H1 (cell line): ENCODE measurements at regions not wholly inside any gene's neighbourhood (a gene's known extent, or its start where the extent isn't known, plus 50 kb on each side); places are given as distances from the start of the nearest gene placed in this dataset.

ENCODE experiments used
- CTCF ChIA-PET: fragments of 300-600 bp; sonication (Branson Sonifier 250); formaldehyde crosslinking; loops from one replicate; lab custom pipeline; 2021; ENCODE audit not compliant: partially characterized antibody; lab: Charles Lee
- POLR2A ChIA-PET: fragments of 300-600 bp; sonication (Branson Sonifier 250); formaldehyde crosslinking; loops from one replicate; lab custom pipeline; 2021; ENCODE audit warnings: inconsistent platforms; ENCODE audit not compliant: partially characterized antibody; lab: Charles Lee
- DNase-seq, 2 experiments: peaks; one replicate each; pipeline versions ENCODE4 v3.0.0 to v3.0.0-alpha.2; 2010 to 2022; ENCODE audit warnings: low spot score in 2 of 2, low read depth in 1 of 2, mixed read lengths in 1 of 2
- FAIRE-seq: peaks from 2 replicates; lab custom pipeline; 2011; peaks lifted over from hg19 to GRCh38; lab: Jason Lieb, UNC
- H2AFZ ChIP-seq: 2 replicates; pipeline ENCODE4 v1.8.1; 2012; ENCODE audit warnings: low read length, inconsistent platforms
- H2AK5ac ChIP-seq: 2 replicates; pipeline ENCODE4 v1.6.1; 2013; ENCODE audit warnings: low read depth, low read length
- H2BK120ac ChIP-seq: replicated peaks from 2 replicates; pipeline ENCODE3; 2013; ENCODE audit warnings: low read depth, low read length, inconsistent platforms
- H2BK12ac ChIP-seq: 2 replicates; pipeline ENCODE4 v1.6.1; 2013; ENCODE audit warnings: low read depth, low read length
- H2BK15ac ChIP-seq: 2 replicates; pipeline ENCODE4 v1.6.1; 2013; ENCODE audit warnings: low read length
- H2BK20ac ChIP-seq: 2 replicates; pipeline ENCODE4 v1.6.1; 2013; ENCODE audit warnings: low read length
- H2BK5ac ChIP-seq: 2 replicates; pipeline ENCODE4 v1.6.1; 2013; ENCODE audit warnings: low read depth, low read length
- H3K14ac ChIP-seq: 2 replicates; pipeline ENCODE4 v1.6.1; 2013; ENCODE audit warnings: inconsistent platforms; ENCODE audit not compliant: insufficient read length
- H3K18ac ChIP-seq: 2 replicates; pipeline ENCODE4 v1.6.1; 2013; ENCODE audit warnings: low read length; ENCODE audit errors: extremely low read depth
- H3K23ac ChIP-seq: 2 replicates; pipeline ENCODE4 v1.6.1; 2013; ENCODE audit warnings: inconsistent platforms; ENCODE audit not compliant: insufficient read length
- H3K23me2 ChIP-seq: 2 replicates; pipeline ENCODE4 v1.6.1; 2013; ENCODE audit warnings: low read depth, low read length
- H3K27ac ChIP-seq: 2 replicates; pipeline ENCODE4 v1.6.1; 2011; ENCODE audit warnings: low read depth, low read length, inconsistent platforms
- H3K27me3 ChIP-seq, 4 experiments: replicated peaks in 1 of 4; 1 replicate in 1 of 4; 2 replicates in 3 of 4; pipeline versions ENCODE4 v1.6.1 to v1.8.1; 2011 to 2013; ENCODE audit warnings: low read length in 3 of 4, mild to moderate bottlenecking in 3 of 4, inconsistent platforms in 2 of 4, mixed read lengths in 2 of 4, moderate library complexity in 1 of 4; ENCODE audit not compliant: control insufficient read depth in 3 of 4, insufficient read depth in 3 of 4; ENCODE audit errors: extremely low read depth in 1 of 4
- H3K36me3 ChIP-seq, 4 experiments: 2 replicates each; pipeline versions ENCODE4 v1.6.1 to v1.8.1; 2011 to 2013; ENCODE audit warnings: mild to moderate bottlenecking in 4 of 4, low read length in 3 of 4, moderate library complexity in 2 of 4, control low read depth in 1 of 4, inconsistent platforms in 1 of 4; ENCODE audit not compliant: insufficient read depth in 4 of 4, control insufficient read depth in 2 of 4
- H3K4ac ChIP-seq: replicated peaks from 2 replicates; pipeline ENCODE3; 2013; ENCODE audit warnings: low read length, low read depth, mixed read lengths, inconsistent platforms; ENCODE audit not compliant: insufficient read length
- H3K4me1 ChIP-seq, 4 experiments: replicated peaks in 1 of 4; 1 replicate in 1 of 4; 2 replicates in 3 of 4; pipeline versions ENCODE4 v1.6.1 to v1.8.1; 2011 to 2013; ENCODE audit warnings: low read length in 3 of 4, inconsistent platforms in 2 of 4, mixed read lengths in 1 of 4; ENCODE audit not compliant: insufficient read depth in 4 of 4, control insufficient read depth in 3 of 4
- H3K4me2 ChIP-seq, 2 experiments: 2 replicates each; pipeline versions ENCODE4 v1.6.1 to v1.8.1; 2011 to 2013; ENCODE audit warnings: low read depth in 2 of 2, low read length in 2 of 2, control low read depth in 1 of 2, inconsistent platforms in 1 of 2, mild to moderate bottlenecking in 1 of 2; ENCODE audit not compliant: insufficient read depth in 1 of 2
- H3K4me3 ChIP-seq, 4 experiments: fragments of 200-600, 300-600 bp in 1 of 4; sonication (generic), shearing (Covaris generic), sonication (Bioruptor Twin) in 1 of 4; 2 replicates each; pipeline versions ENCODE4 v1.5.1 to v1.8.1; 2011 to 2016; ENCODE audit warnings: low read length in 4 of 4, low read depth in 3 of 4, control low read depth in 2 of 4, inconsistent platforms in 2 of 4, mild to moderate bottlenecking in 2 of 4, mixed read lengths in 1 of 4, moderate library complexity in 1 of 4; ENCODE audit not compliant: insufficient read depth in 2 of 4; ENCODE audit errors: extremely low read depth in 1 of 4
- H3K56ac ChIP-seq: replicated peaks from 2 replicates; pipeline ENCODE3; 2013; ENCODE audit warnings: low read depth, mild to moderate bottlenecking, mixed read lengths, low read length, inconsistent platforms; ENCODE audit not compliant: insufficient read length
- H3K79me1 ChIP-seq: 2 replicates; pipeline ENCODE4 v1.6.1; 2013; ENCODE audit warnings: low read depth, low read length, control low read depth
- H3K79me2 ChIP-seq, 2 experiments: 2 replicates each; pipeline versions ENCODE4 v1.6.1 to v1.8.1; 2012 to 2013; ENCODE audit warnings: low read length in 2 of 2, mild to moderate bottlenecking in 2 of 2, inconsistent platforms in 1 of 2; ENCODE audit not compliant: insufficient read depth in 2 of 2, control insufficient read depth in 1 of 2
- H3K9ac ChIP-seq, 4 experiments: replicated peaks in 1 of 4; 1 replicate in 1 of 4; 2 replicates in 3 of 4; pipeline versions ENCODE4 v1.6.1 to v1.8.1; 2011 to 2013; ENCODE audit warnings: low read depth in 3 of 4, low read length in 3 of 4, control low read depth in 2 of 4, mild to moderate bottlenecking in 2 of 4, moderate library complexity in 2 of 4, inconsistent platforms in 1 of 4; ENCODE audit errors: extremely low read depth in 1 of 4
- H3K9me3 ChIP-seq, 2 experiments: 2 replicates each; pipeline versions ENCODE4 v1.6.1 to v1.8.1; 2012 to 2013; ENCODE audit warnings: mild to moderate bottlenecking in 2 of 2, moderate library complexity in 2 of 2, control low read depth in 1 of 2, inconsistent platforms in 1 of 2, low read depth in 1 of 2, low read length in 1 of 2, mixed read lengths in 1 of 2; ENCODE audit not compliant: insufficient read depth in 2 of 2
- H4K20me1 ChIP-seq, 2 experiments: replicated peaks in 1 of 2; 2 replicates each; pipeline versions ENCODE3 to v1.8.1; 2011 to 2013; ENCODE audit warnings: inconsistent platforms in 2 of 2, low read length in 2 of 2, mild to moderate bottlenecking in 1 of 2; ENCODE audit not compliant: insufficient read depth in 2 of 2, control insufficient read depth in 1 of 2
- H4K5ac ChIP-seq: 2 replicates; pipeline ENCODE4 v1.6.1; 2013; ENCODE audit warnings: low read length, low read depth, mixed read lengths, inconsistent platforms; ENCODE audit not compliant: insufficient read length
- H4K8ac ChIP-seq: 2 replicates; pipeline ENCODE4 v1.8.0; 2013; ENCODE audit warnings: mild to moderate bottlenecking, moderate library complexity, low read length, inconsistent platforms; ENCODE audit not compliant: insufficient read depth; ENCODE audit errors: extremely low read depth
- H4K91ac ChIP-seq: replicated peaks from 2 replicates; pipeline ENCODE3; 2013; ENCODE audit warnings: low read length, mixed read lengths, inconsistent platforms; ENCODE audit not compliant: insufficient read length
- BRCA1 ChIP-seq: IDR thresholded peaks from 2 replicates; pipeline ENCODE4 v1.6.1; 2012; ENCODE audit warnings: low read depth, low read length, improper control_type of control experiment
- CBX5 ChIP-seq: fragments of 300-800, 300-1000 bp; sonication (generic); IDR thresholded peaks from 2 replicates; pipeline ENCODE4 v1.7.1; 2016; ENCODE audit warnings: antibody characterized with exemption, low read length, low read depth
- CBX8 ChIP-seq: fragments of 300-800, 300-1000 bp; sonication (generic); IDR thresholded peaks from 2 replicates; pipeline ENCODE4 v1.7.1; 2016; ENCODE audit warnings: low read depth, low read length, borderline replicate concordance
- CHD1 ChIP-seq: IDR thresholded peaks from 2 replicates; pipeline ENCODE4 v1.6.1; 2012; ENCODE audit warnings: low read depth, low read length, improper control_type of control experiment
- TAF1 ChIP-seq: IDR thresholded peaks from 2 replicates; pipeline ENCODE4 v1.6.1; 2011; ENCODE audit warnings: mild to moderate bottlenecking, low read depth, low read length
- WGBS, 2 experiments: shearing (Covaris generic) in 1 of 2; methylation state at CpG; one replicate each; pipeline versions ENCODE4 v1.1.6 to v1.1.7; 2013 to 2015; ENCODE audit warnings: low lambda C conversion rate in 2 of 2, mixed read lengths in 2 of 2, inconsistent platforms in 1 of 2, low coverage in 1 of 2, missing lambda C conversion rate in 1 of 2; ENCODE audit not compliant: insufficient replicate concordance in 2 of 2, insufficient coverage in 1 of 2, insufficient read length in 1 of 2; ENCODE audit errors: extremely low coverage in 1 of 2, missing lambda C conversion rate in 1 of 2; 5-methylcytosine and 5-hydroxymethylcytosine counted together
- TF ChIP-seq, protein P1 (sequence below): IDR thresholded peaks from 2 replicates; pipeline ENCODE4 v1.6.1; 2011; ENCODE audit warnings: low read length, improper control_type of control experiment
- TF ChIP-seq, protein P2 (sequence below): IDR thresholded peaks from 2 replicates; pipeline ENCODE4 v1.6.1; 2011; ENCODE audit warnings: low read depth, mild to moderate bottlenecking, low read length; ENCODE audit not compliant: insufficient read depth

DNA sequence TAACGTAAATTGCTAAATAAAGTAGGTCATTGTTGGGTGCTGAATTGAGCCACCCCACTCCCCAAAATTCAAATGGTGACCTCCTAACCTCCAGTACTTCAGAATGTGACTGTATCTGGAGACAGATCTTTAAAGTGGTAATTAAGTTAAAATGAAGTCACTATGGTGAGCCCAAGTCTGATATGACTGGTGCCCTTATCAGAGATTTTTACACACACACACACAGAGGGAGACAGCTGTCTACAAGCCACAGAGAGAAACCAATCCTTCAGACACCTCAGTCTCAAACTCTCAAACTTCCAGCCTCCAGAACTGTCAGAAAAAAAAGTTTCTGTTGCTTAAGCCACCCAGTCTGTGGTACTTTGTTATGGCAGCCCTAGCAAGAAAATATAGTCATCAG lies 879.2 kb upstream of the INTU start:
- Histone ChIP-seq H3K4ac (no peak overlapping the region), H4K91ac (no peak overlapping the region), H3K18ac (no peak overlapping the region), H3K4me2 (no peak overlapping the region), H4K8ac (no peak overlapping the region), H3K4me1 (no peaks in the 10 kb centered on the region), H3K9ac (no peak overlapping the region), H3K23me2 (no peaks in the 10 kb centered on the region), H2AFZ (no peak overlapping the region), H3K27ac (no peak overlapping the region), H3K36me3 (no peaks in the 10 kb centered on the region), H2BK15ac (no peak overlapping the region), H2BK120ac (no peak overlapping the region), H4K20me1 (no peaks in the 10 kb centered on the region), H2BK5ac (no peak overlapping the region), H3K79me2 (no peaks in the 10 kb centered on the region), H3K4me3 (no peak overlapping the region), H3K23ac (no peak overlapping the region), H3K56ac (no peak overlapping the region), H3K9me3 (no peaks in the 10 kb centered on the region), H2BK12ac (no peak overlapping the region), H3K79me1 (no peaks in the 10 kb centered on the region), H3K14ac (no peak overlapping the region), H2AK5ac (no peak overlapping the region), H4K5ac (no peak overlapping the region), H3K27me3 (no peaks in the 10 kb centered on the region), H2BK20ac (no peak overlapping the region)
- TF ChIP-seq, protein P1, sequence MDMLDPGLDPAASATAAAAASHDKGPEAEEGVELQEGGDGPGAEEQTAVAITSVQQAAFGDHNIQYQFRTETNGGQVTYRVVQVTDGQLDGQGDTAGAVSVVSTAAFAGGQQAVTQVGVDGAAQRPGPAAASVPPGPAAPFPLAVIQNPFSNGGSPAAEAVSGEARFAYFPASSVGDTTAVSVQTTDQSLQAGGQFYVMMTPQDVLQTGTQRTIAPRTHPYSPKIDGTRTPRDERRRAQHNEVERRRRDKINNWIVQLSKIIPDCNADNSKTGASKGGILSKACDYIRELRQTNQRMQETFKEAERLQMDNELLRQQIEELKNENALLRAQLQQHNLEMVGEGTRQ: no peak
- TF ChIP-seq CHD1 (no peak), CBX5 (no peak), BRCA1 (no peak), TAF1 (no peak), CBX8 (no peak)
- TF ChIP-seq, protein P2, sequence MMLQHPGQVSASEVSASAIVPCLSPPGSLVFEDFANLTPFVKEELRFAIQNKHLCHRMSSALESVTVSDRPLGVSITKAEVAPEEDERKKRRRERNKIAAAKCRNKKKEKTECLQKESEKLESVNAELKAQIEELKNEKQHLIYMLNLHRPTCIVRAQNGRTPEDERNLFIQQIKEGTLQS: no peak
- ChIA-PET POLR2A (no interaction called here), CTCF (interaction anchor here (1.1 kb wide), 1 partner anchor 224 kb away, joined by 3 read pairs; no protein-coding TSS in a partner anchor)
- FAIRE-seq: no peak
- no peak for DNase-seq
- 94% methylated on average over 1 of the region's 1 CpG; no CpG with 5 or more reads in 1 of the 2 experiments for WGBS, 2 experiments
